ENCODE measurements at regions not wholly inside any gene's neighbourhood (a gene's known extent, or its start where the extent isn't known, plus 50 kb on each side); places are given as distances from the start of the nearest gene placed in this dataset.

GRCh38 chr18:25425024-25425423, 73.1 kb upstream of the ZNF521 start:
- DNase-seq, result no peak

GRCh38 chr18:25423760-25424159, 71.8 kb upstream of the ZNF521 start:
- DNase-seq, result peak in 1 of 2 experiments; percentile 1

- no peak for DNase-seq
These were observed 71.3 kb upstream of the ZNF521 start for GRCh38 chr18:25423267-25423666.

GRCh38 chr18:25422230-25422629, 70.3 kb upstream of the ZNF521 start:
- DNase-seq, result no peak

- DNase-seq, result no peak
These were observed 68.3 kb upstream of the ZNF521 start for GRCh38 chr18:25420077-25420825.

- DNase-seq, result no peak
These were observed 64.4 kb upstream of the ZNF521 start for GRCh38 chr18:25416374-25416773.

- DNase-seq, result no peak
These were observed 58.0 kb upstream of the ZNF521 start for GRCh38 chr18:25409971-25410370.

- DNase-seq, result no peak
These were observed 56.3 kb upstream of the ZNF521 start for GRCh38 chr18:25408293-25408692.
